Fibroblast of skin of right quadriceps (primary cell): ENCODE measurements at regions not wholly inside any gene's neighbourhood (a gene's known extent, or its start where the extent isn't known, plus 50 kb on each side); places are given as distances from the start of the nearest gene placed in this dataset.
"Not testable (repeated sequence)": the region's sequence is repeated elsewhere in the genome, so short reads cannot be mapped to it uniquely, and the experiment has no call there.

Source experiments
- DNase-seq: peaks from one replicate; pipeline ENCODE4 v3.0.0-alpha.2; 2013

GRCh38 chr2:52343010-52343409 lies 1311.1 kb upstream of the NRXN1 start:
- no peak for DNase-seq

- DNase-seq: no peak
Measured at GRCh38 chr2:52342458-52342857, 1310.5 kb upstream of the NRXN1 start.

GRCh38 chr2:52341732-52342131 lies 1309.8 kb upstream of the NRXN1 start:
- no peak for DNase-seq

GRCh38 chr2:52340171-52340570 lies 1308.2 kb upstream of the NRXN1 start:
- no peak for DNase-seq

GRCh38 chr2:52337786-52338185 lies 1305.9 kb upstream of the NRXN1 start:
- not testable (repeated sequence) for DNase-seq

- DNase-seq: no peak
Measured at GRCh38 chr2:52336951-52337350, 1305.0 kb upstream of the NRXN1 start.

GRCh38 chr2:52335727-52336126 lies 1303.8 kb upstream of the NRXN1 start:
- DNase-seq: no peak

- no peak for DNase-seq
Measured at GRCh38 chr2:52334185-52334584, 1302.3 kb upstream of the NRXN1 start.

- DNase-seq: no peak
Measured at GRCh38 chr2:52327641-52328040, 1295.7 kb upstream of the NRXN1 start.

GRCh38 chr2:52314231-52314630 lies 1282.3 kb upstream of the NRXN1 start:
- no peak for DNase-seq

- no peak for DNase-seq
Measured at GRCh38 chr2:52312486-52312885, 1280.6 kb upstream of the NRXN1 start.

GRCh38 chr2:52311862-52312261 lies 1279.9 kb upstream of the NRXN1 start:
- DNase-seq: no peak

- no peak for DNase-seq
Measured at GRCh38 chr2:52308156-52308555, 1276.2 kb upstream of the NRXN1 start.

- no peak for DNase-seq
Measured at GRCh38 chr2:52294628-52295027, 1262.7 kb upstream of the NRXN1 start.

GRCh38 chr2:52292801-52293200 lies 1260.9 kb upstream of the NRXN1 start:
- DNase-seq: no peak

GRCh38 chr2:52289741-52290140 lies 1257.8 kb upstream of the NRXN1 start:
- no peak for DNase-seq

- DNase-seq: no peak
Measured at GRCh38 chr2:52288596-52288995, 1256.7 kb upstream of the NRXN1 start.

GRCh38 chr2:52269696-52270485 lies 1238.0 kb upstream of the NRXN1 start:
- peak; percentile 68 for DNase-seq

- DNase-seq: no peak
Measured at GRCh38 chr2:52264911-52265310, 1233.0 kb upstream of the NRXN1 start.

GRCh38 chr2:52264488-52264887 lies 1232.6 kb upstream of the NRXN1 start:
- DNase-seq: no peak

GRCh38 chr2:52260904-52261303 lies 1229.0 kb upstream of the NRXN1 start:
- DNase-seq: peak; percentile 14

- DNase-seq: not testable (repeated sequence)
Measured at GRCh38 chr2:52258967-52259366, 1227.0 kb upstream of the NRXN1 start.

GRCh38 chr2:52258038-52258437 lies 1226.1 kb upstream of the NRXN1 start:
- no peak for DNase-seq

GRCh38 chr2:52253416-52253980 lies 1221.6 kb upstream of the NRXN1 start:
- no peak for DNase-seq

- DNase-seq: no peak
Measured at GRCh38 chr2:52238782-52239181, 1206.8 kb upstream of the NRXN1 start.
